ENCODE measurements at regions not wholly inside any gene's neighbourhood (a gene's known extent, or its start where the extent isn't known, plus 50 kb on each side); places are given as distances from the start of the nearest gene placed in this dataset.

GRCh38 chr11:28581286-28582242, 473.4 kb downstream of the METTL15 start:
- no peak for DNase-seq

GRCh38 chr11:28571371-28571770, 463.2 kb downstream of the METTL15 start:
- DNase-seq = no peak

GRCh38 chr11:28569106-28569505, 460.9 kb downstream of the METTL15 start:
- no peak for DNase-seq

- peak; percentile 93 for DNase-seq
These were observed 458.3 kb downstream of the METTL15 start for GRCh38 chr11:28566339-28567089.

GRCh38 chr11:28559492-28559891, 451.3 kb downstream of the METTL15 start:
- DNase-seq = no peak

GRCh38 chr11:28547321-28547741, 439.1 kb downstream of the METTL15 start:
- DNase-seq = no peak

- DNase-seq = no peak
These were observed 437.3 kb downstream of the METTL15 start for GRCh38 chr11:28545536-28545935.

GRCh38 chr11:28542561-28542960, 434.4 kb downstream of the METTL15 start:
- no peak for DNase-seq

- DNase-seq = no peak
These were observed 431.2 kb downstream of the METTL15 start for GRCh38 chr11:28539239-28540030.

GRCh38 chr11:28537822-28538221, 429.6 kb downstream of the METTL15 start:
- no peak for DNase-seq

- no peak for DNase-seq
These were observed 428.5 kb downstream of the METTL15 start for GRCh38 chr11:28536504-28537267.

- no peak for DNase-seq
These were observed 427.5 kb downstream of the METTL15 start for GRCh38 chr11:28535677-28536076.

GRCh38 chr11:28529540-28530410, 421.6 kb downstream of the METTL15 start:
- peak; percentile 80 for DNase-seq

GRCh38 chr11:28529046-28529445, 420.9 kb downstream of the METTL15 start:
- no peak for DNase-seq

- no peak for DNase-seq
These were observed 420.0 kb downstream of the METTL15 start for GRCh38 chr11:28528217-28528616.

GRCh38 chr11:28526406-28526751, 418.2 kb downstream of the METTL15 start:
- peak; percentile 5 for DNase-seq

GRCh38 chr11:28525636-28526405, 417.6 kb downstream of the METTL15 start:
- no peak for DNase-seq

GRCh38 chr11:28524098-28524497, 415.9 kb downstream of the METTL15 start:
- no peak for DNase-seq

- DNase-seq = no peak
These were observed 412.9 kb downstream of the METTL15 start for GRCh38 chr11:28521075-28521474.

GRCh38 chr11:28520291-28520690, 412.1 kb downstream of the METTL15 start:
- no peak for DNase-seq
